Kidney capillary endothelial cell (primary cell): ENCODE measurements at regions not wholly inside any gene's neighbourhood (a gene's known extent, or its start where the extent isn't known, plus 50 kb on each side); places are given as distances from the start of the nearest gene placed in this dataset.
"Not testable (repeated sequence)": the region's sequence is repeated elsewhere in the genome, so short reads cannot be mapped to it uniquely, and the experiment has no call there.

Experiments used
- DNase-seq: peaks from one replicate; pipeline ENCODE4 v3.0.0-alpha.2; 2018; ENCODE audit warnings: low spot score

GRCh38 chrX:34716302-34716701 lies 59.2 kb upstream of the TMEM47 start:
- no peak for DNase-seq

- no peak for DNase-seq
These were observed 77.3 kb upstream of the TMEM47 start for GRCh38 chrX:34734383-34734782.

- no peak for DNase-seq
These were observed 87.4 kb upstream of the TMEM47 start for GRCh38 chrX:34744521-34744920.

- DNase-seq, result no peak
These were observed 92.8 kb upstream of the TMEM47 start for GRCh38 chrX:34749896-34750295.

GRCh38 chrX:34764852-34765361 lies 107.8 kb upstream of the TMEM47 start:
- DNase-seq, result no peak

GRCh38 chrX:34768290-34768689 lies 111.2 kb upstream of the TMEM47 start:
- no peak for DNase-seq

GRCh38 chrX:34770511-34770910 lies 113.4 kb upstream of the TMEM47 start:
- DNase-seq, result no peak

- DNase-seq, result peak; percentile 15
These were observed 121.8 kb upstream of the TMEM47 start for GRCh38 chrX:34778916-34779315.

GRCh38 chrX:34790026-34790425 lies 132.9 kb upstream of the TMEM47 start:
- DNase-seq, result no peak

GRCh38 chrX:34805951-34806350 lies 136.6 kb upstream of the FAM47B start:
- no peak for DNase-seq

- no peak for DNase-seq
These were observed 133.5 kb upstream of the FAM47B start for GRCh38 chrX:34809096-34809495.

- peak; percentile 21 for DNase-seq
These were observed 132.2 kb upstream of the FAM47B start for GRCh38 chrX:34810364-34810763.

GRCh38 chrX:34810916-34811315 lies 131.7 kb upstream of the FAM47B start:
- DNase-seq, result no peak

- no peak for DNase-seq
These were observed 129.0 kb upstream of the FAM47B start for GRCh38 chrX:34813618-34814017.

- no peak for DNase-seq
These were observed 115.6 kb upstream of the FAM47B start for GRCh38 chrX:34826964-34827363.

GRCh38 chrX:34839451-34839850 lies 103.1 kb upstream of the FAM47B start:
- no peak for DNase-seq

- DNase-seq, result not testable (repeated sequence)
These were observed 101.4 kb upstream of the FAM47B start for GRCh38 chrX:34841205-34841604.

GRCh38 chrX:34848281-34848680 lies 94.3 kb upstream of the FAM47B start:
- no peak for DNase-seq

- DNase-seq, result no peak
These were observed 93.2 kb upstream of the FAM47B start for GRCh38 chrX:34849371-34849770.

- no peak for DNase-seq
These were observed 83.4 kb upstream of the FAM47B start for GRCh38 chrX:34859191-34859590.

GRCh38 chrX:34863906-34864305 lies 78.7 kb upstream of the FAM47B start:
- no peak for DNase-seq

- no peak for DNase-seq
These were observed 76.0 kb upstream of the FAM47B start for GRCh38 chrX:34866646-34867045.

- DNase-seq, result no peak
These were observed 74.0 kb upstream of the FAM47B start for GRCh38 chrX:34868633-34869032.

GRCh38 chrX:34873500-34874225 lies 68.9 kb upstream of the FAM47B start:
- DNase-seq, result no peak
